Caco-2 (cell line): ENCODE measurements at regions not wholly inside any gene's neighbourhood (a gene's known extent, or its start where the extent isn't known, plus 50 kb on each side); places are given as distances from the start of the nearest gene placed in this dataset.

Experiments used
- BruUV-seq: library from RNA; stranded (reverse); fragments of 400-500 nt; replicated peaks from 2 replicates; lab custom pipeline; 2021; lab: Mats Ljungman, UMichigan
- CTCF ChIA-PET: fragments of 300-600 bp; sonication (Branson Sonifier 250); formaldehyde crosslinking; loops from one replicate; lab custom pipeline; 2022; ENCODE audit warnings: antibody characterized with exemption; lab: Charles Lee
- POLR2A ChIA-PET: fragments of 300-600 bp; sonication (Branson Sonifier 250); formaldehyde crosslinking; loops from one replicate; lab custom pipeline; 2022; ENCODE audit warnings: antibody characterized with exemption; lab: Charles Lee
- DNase-seq, 2 experiments: peaks; one replicate each; pipeline versions ENCODE4 v3.0.0 to v3.0.0-alpha.2; 2020 to 2022
- H3K27me3 ChIP-seq: replicated peaks from 2 replicates; pipeline ENCODE4 v1.6.0; 2011; ENCODE audit warnings: low read length; ENCODE audit not compliant: control insufficient read depth, insufficient read depth
- H3K36me3 ChIP-seq: 2 replicates; pipeline ENCODE4 v1.5.1; 2011; ENCODE audit warnings: low read length; ENCODE audit not compliant: control insufficient read depth, insufficient read depth
- H3K4me1 ChIP-seq: fragments of 250-450 bp; sonication (Bioruptor Pico); 2 replicates; pipeline ENCODE4 v1.5.1; 2020; ENCODE audit warnings: mild to moderate bottlenecking
- H3K4me3 ChIP-seq: 2 replicates; pipeline ENCODE4 v1.5.1; 2011; ENCODE audit warnings: low read depth, mild to moderate bottlenecking, control low read depth, low read length
- H3K9me3 ChIP-seq: fragments of 250-450 bp; sonication (Bioruptor Pico); 2 replicates; pipeline ENCODE4 v1.5.1; 2020; ENCODE audit warnings: mild to moderate bottlenecking, moderate library complexity
- H3K27ac Mint-ChIP-seq: one replicate; pipeline ENCODE4 v1.8.0; 2022; ENCODE audit warnings: mixed read lengths; ENCODE audit not compliant: unreplicated experiment
- H3K27me3 Mint-ChIP-seq: one replicate; pipeline ENCODE4 v1.8.0; 2022; ENCODE audit warnings: mixed read lengths; ENCODE audit not compliant: insufficient read depth, unreplicated experiment
- H3K36me3 Mint-ChIP-seq: one replicate; pipeline ENCODE4 v1.8.0; 2022; ENCODE audit warnings: mild to moderate bottlenecking, mixed read lengths; ENCODE audit not compliant: insufficient read depth, unreplicated experiment
- H3K4me1 Mint-ChIP-seq: one replicate; pipeline ENCODE4 v1.8.0; 2022; ENCODE audit warnings: low read depth, mixed read lengths; ENCODE audit not compliant: unreplicated experiment
- H3K4me3 Mint-ChIP-seq: one replicate; pipeline ENCODE4 v1.8.0; 2022; ENCODE audit warnings: mild to moderate bottlenecking, moderate library complexity, mixed read lengths; ENCODE audit not compliant: unreplicated experiment
- H3K9me3 Mint-ChIP-seq: one replicate; pipeline ENCODE4 v1.8.0; 2022; ENCODE audit warnings: mixed read lengths; ENCODE audit not compliant: unreplicated experiment
- CTCF ChIP-seq, 2 experiments: fragments of 200-600 bp in 1 of 2; IDR thresholded peaks; 1 replicate in 1 of 2; 2 replicates in 1 of 2; pipeline versions ENCODE4 v1.5.1 to v1.8.0; 2011 to 2022; ENCODE audit warnings: antibody characterized with exemption in 1 of 2, control low read depth in 1 of 2, inconsistent platforms in 1 of 2, low read depth in 1 of 2, low read length in 1 of 2, mild to moderate bottlenecking in 1 of 2, moderate library complexity in 1 of 2; ENCODE audit not compliant: insufficient read depth in 1 of 2, severe bottlenecking in 1 of 2, unreplicated experiment in 1 of 2
- intact Hi-C: fragments of 100-400 bp; cut with micrococcal nuclease; formaldehyde crosslinking; loops from one replicate; pipeline ENCODE4 v1.10.0; 2022; ENCODE audit not compliant: unreplicated experiment

GRCh38 chr1:39152923-39153322 is 51.6 kb upstream of the MACF1 start:
- Histone ChIP-seq H3K27me3 (no peaks in the 10 kb centered on the region), H3K4me3 (no peak overlapping the region), H3K36me3 (no peaks in the 10 kb centered on the region), H3K9me3 (no peaks in the 10 kb centered on the region), H3K4me1 (no peaks in the 10 kb centered on the region; the same call in 1 of the 2 replicates)
- H3K4me3 Mint-ChIP-seq: no peak overlapping the region
- no peaks in the 10 kb centered on the region for H3K9me3 Mint-ChIP-seq
- no peak overlapping the region for H3K27ac Mint-ChIP-seq
- no peaks in the 10 kb centered on the region for H3K27me3 Mint-ChIP-seq
- no peak for DNase-seq
- H3K36me3 Mint-ChIP-seq: no peaks in the 10 kb centered on the region
- intact Hi-C loops: no loop called here
- no TSS peak for BruUV-seq
- no peak for TF ChIP-seq CTCF (IDR thresholded peaks at IDR 0.05; ENCODE audit: insufficient read depth in 1 of 2, low read depth in 1 of 2, low read length in 1 of 2, severe bottlenecking in 1 of 2, unreplicated experiment in 1 of 2)
- CTCF ChIA-PET: interaction anchor here (0.5 kb wide), 1 partner anchor 13 kb away, joined by 3 read pairs; no protein-coding TSS in a partner anchor
- peaks cover 9% of the 10 kb centered on the region for H3K4me1 Mint-ChIP-seq
- POLR2A ChIA-PET: no interaction called here

GRCh38 chr1:39153684-39154083 is 50.8 kb upstream of the MACF1 start:
- no peaks in the 10 kb centered on the region for H3K36me3 ChIP-seq
- Mint-ChIP-seq H3K36me3 (no peaks in the 10 kb centered on the region), H3K27me3 (no peaks in the 10 kb centered on the region), H3K9me3 (no peaks in the 10 kb centered on the region), H3K27ac (no peak overlapping the region), H3K4me3 (no peak overlapping the region), H3K4me1 (peaks cover 7% of the 10 kb centered on the region)
- H3K9me3 ChIP-seq: no peaks in the 10 kb centered on the region
- ChIA-PET POLR2A (no interaction called here), CTCF (no interaction called here)
- H3K27me3 ChIP-seq: no peaks in the 10 kb centered on the region
- no peak for TF ChIP-seq CTCF (IDR thresholded peaks at IDR 0.05; ENCODE audit: insufficient read depth in 1 of 2, low read depth in 1 of 2, low read length in 1 of 2, severe bottlenecking in 1 of 2, unreplicated experiment in 1 of 2)
- no peak for DNase-seq
- intact Hi-C loops: no loop called here
- H3K4me1 ChIP-seq: peaks cover 4% of the 10 kb centered on the region
- BruUV-seq: no TSS peak
- H3K4me3 ChIP-seq: no peak overlapping the region

- Mint-ChIP-seq H3K4me3 (no peak overlapping the region), H3K9me3 (no peaks in the 10 kb centered on the region), H3K4me1 (peaks cover 7% of the 10 kb centered on the region), H3K36me3 (no peaks in the 10 kb centered on the region), H3K27ac (no peak overlapping the region), H3K27me3 (no peaks in the 10 kb centered on the region)
- H3K4me3 ChIP-seq: no peak overlapping the region
- no peaks in the 10 kb centered on the region for H3K9me3 ChIP-seq
- H3K4me1 ChIP-seq: peaks cover 4% of the 10 kb centered on the region
- CTCF ChIA-PET: no interaction called here
- no peak for DNase-seq
- no peaks in the 10 kb centered on the region for H3K27me3 ChIP-seq
- BruUV-seq: no TSS peak
- H3K36me3 ChIP-seq: no peaks in the 10 kb centered on the region
- TF ChIP-seq CTCF (IDR thresholded peaks at IDR 0.05; ENCODE audit: insufficient read depth in 1 of 2, low read depth in 1 of 2, low read length in 1 of 2, severe bottlenecking in 1 of 2, unreplicated experiment in 1 of 2): no peak
- intact Hi-C loops: no loop called here
- POLR2A ChIA-PET: no interaction called here
Measured at GRCh38 chr1:39154553-39155421, 49.7 kb upstream of the MACF1 start.
